ENCODE measurements at regions not wholly inside any gene's neighbourhood (a gene's known extent, or its start where the extent isn't known, plus 50 kb on each side); places are given as distances from the start of the nearest gene placed in this dataset.

DNA sequence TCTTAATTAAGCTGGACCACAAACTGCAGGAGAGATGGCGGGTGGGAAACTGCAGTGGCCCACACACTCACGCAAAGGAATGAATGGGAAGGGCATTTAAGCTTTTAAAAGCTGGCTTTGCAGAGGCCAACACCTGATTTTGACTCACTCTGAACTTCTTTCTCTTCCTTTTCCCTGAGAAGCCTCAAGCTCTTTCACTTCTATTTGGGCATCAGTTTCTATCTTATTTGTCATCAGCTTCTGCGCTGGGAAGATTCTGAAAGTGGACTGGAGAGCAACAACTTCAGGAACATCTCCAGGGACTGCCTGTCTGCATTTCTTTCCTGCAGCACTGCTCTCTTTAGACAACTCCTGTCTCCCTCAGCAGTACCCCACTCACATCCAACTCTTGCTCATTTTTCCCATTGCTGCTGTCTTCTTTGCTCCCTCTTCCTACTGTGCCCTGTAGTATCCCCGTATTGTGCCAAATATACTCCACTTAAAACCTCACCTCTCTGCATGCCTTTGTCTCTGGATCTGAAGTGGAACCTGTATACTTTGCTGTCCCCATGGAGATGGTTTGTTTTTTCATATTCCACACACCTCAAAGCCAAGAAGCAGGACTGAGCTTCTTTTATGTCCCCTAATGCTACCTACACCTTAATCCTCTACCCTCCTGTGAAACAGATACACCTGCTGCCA lies 143.3 kb upstream of the JUN start:
- DNase-seq (ENCODE audit: low spot score), result no peak

DNA sequence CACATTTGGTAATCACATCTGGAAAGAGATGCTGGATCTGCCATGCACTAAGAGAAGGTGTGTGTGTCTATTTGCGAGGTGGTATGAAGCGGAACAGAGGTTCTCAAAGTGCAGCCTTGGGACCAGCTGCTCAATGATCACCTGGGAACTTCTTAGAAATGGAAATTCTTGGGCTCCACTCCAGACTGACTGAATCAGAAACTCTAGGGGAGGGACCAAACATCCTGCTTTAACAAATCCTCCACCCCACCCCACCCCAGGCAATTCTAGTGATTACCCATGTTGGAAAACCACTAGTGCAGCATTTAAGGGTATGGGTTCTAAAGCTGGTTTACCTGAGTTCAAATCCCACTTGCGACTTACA lies 143.9 kb upstream of the JUN start:
- H3K27ac Mint-ChIP-seq (ENCODE audit: unreplicated experiment), result no peak overlapping the region

More for the DNA sequence above, 143.3 kb upstream of the JUN start:
- H3K27me3 Mint-ChIP-seq (ENCODE audit: unreplicated experiment), result peaks cover 2% of the 10 kb centered on the region
- TF ChIP-seq, protein P1, sequence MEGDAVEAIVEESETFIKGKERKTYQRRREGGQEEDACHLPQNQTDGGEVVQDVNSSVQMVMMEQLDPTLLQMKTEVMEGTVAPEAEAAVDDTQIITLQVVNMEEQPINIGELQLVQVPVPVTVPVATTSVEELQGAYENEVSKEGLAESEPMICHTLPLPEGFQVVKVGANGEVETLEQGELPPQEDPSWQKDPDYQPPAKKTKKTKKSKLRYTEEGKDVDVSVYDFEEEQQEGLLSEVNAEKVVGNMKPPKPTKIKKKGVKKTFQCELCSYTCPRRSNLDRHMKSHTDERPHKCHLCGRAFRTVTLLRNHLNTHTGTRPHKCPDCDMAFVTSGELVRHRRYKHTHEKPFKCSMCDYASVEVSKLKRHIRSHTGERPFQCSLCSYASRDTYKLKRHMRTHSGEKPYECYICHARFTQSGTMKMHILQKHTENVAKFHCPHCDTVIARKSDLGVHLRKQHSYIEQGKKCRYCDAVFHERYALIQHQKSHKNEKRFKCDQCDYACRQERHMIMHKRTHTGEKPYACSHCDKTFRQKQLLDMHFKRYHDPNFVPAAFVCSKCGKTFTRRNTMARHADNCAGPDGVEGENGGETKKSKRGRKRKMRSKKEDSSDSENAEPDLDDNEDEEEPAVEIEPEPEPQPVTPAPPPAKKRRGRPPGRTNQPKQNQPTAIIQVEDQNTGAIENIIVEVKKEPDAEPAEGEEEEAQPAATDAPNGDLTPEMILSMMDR (IDR thresholded peaks at IDR 0.05; ENCODE audit: unreplicated experiment), result no peak
- H3K36me3 Mint-ChIP-seq (ENCODE audit: low read depth, unreplicated experiment), result no peaks in the 10 kb centered on the region
- H3K9me3 Mint-ChIP-seq (ENCODE audit: unreplicated experiment), result no peaks in the 10 kb centered on the region
- H3K27ac Mint-ChIP-seq (ENCODE audit: unreplicated experiment), result no peak overlapping the region
- peaks cover 4% of the 10 kb centered on the region for H3K4me1 Mint-ChIP-seq (ENCODE audit: unreplicated experiment)
- no peak overlapping the region for H3K4me3 Mint-ChIP-seq (ENCODE audit: unreplicated experiment)

DNA sequence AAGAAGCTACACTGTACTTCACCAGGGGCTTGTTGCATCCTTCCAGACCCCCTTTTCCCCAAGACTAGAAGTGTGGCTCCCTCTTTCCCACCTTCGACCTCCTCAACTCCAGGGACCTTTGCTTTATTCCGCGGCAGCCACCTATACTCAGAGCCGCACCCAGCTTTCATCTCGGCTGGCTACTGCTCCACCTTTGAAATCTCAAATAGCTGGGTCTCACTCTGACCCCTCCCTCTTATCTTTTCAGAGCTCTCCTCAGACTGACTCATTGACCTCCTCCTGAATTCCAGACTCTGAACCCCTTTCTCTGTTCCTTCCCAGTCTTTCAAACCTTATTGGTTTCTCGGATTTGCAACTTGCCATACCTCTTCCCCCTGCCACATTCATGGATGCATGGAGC lies 144.7 kb upstream of the JUN start:
- no peak overlapping the region for H3K4me3 Mint-ChIP-seq (ENCODE audit: unreplicated experiment)
- TF ChIP-seq, protein P1 (IDR thresholded peaks at IDR 0.05; ENCODE audit: unreplicated experiment), result no peak
- DNase-seq (ENCODE audit: low spot score), result no peak
- peaks cover 13% of the 10 kb centered on the region for H3K4me1 Mint-ChIP-seq (ENCODE audit: unreplicated experiment)
- no peaks in the 10 kb centered on the region for H3K9me3 Mint-ChIP-seq (ENCODE audit: unreplicated experiment)
- peaks cover 2% of the 10 kb centered on the region for H3K27me3 Mint-ChIP-seq (ENCODE audit: unreplicated experiment)
- no peaks in the 10 kb centered on the region for H3K36me3 Mint-ChIP-seq (ENCODE audit: low read depth, unreplicated experiment)
- no peak overlapping the region for H3K27ac Mint-ChIP-seq (ENCODE audit: unreplicated experiment)

More for the DNA sequence above, 143.9 kb upstream of the JUN start:
- no peak for DNase-seq (ENCODE audit: low spot score)
- peaks cover 7% of the 10 kb centered on the region for H3K4me1 Mint-ChIP-seq (ENCODE audit: unreplicated experiment)
- H3K4me3 Mint-ChIP-seq (ENCODE audit: unreplicated experiment), result no peak overlapping the region
- H3K9me3 Mint-ChIP-seq (ENCODE audit: unreplicated experiment), result no peaks in the 10 kb centered on the region
- TF ChIP-seq, protein P1 (IDR thresholded peaks at IDR 0.05; ENCODE audit: unreplicated experiment), result no peak
- peaks cover 2% of the 10 kb centered on the region for H3K27me3 Mint-ChIP-seq (ENCODE audit: unreplicated experiment)
- H3K36me3 Mint-ChIP-seq (ENCODE audit: low read depth, unreplicated experiment), result no peaks in the 10 kb centered on the region

DNA sequence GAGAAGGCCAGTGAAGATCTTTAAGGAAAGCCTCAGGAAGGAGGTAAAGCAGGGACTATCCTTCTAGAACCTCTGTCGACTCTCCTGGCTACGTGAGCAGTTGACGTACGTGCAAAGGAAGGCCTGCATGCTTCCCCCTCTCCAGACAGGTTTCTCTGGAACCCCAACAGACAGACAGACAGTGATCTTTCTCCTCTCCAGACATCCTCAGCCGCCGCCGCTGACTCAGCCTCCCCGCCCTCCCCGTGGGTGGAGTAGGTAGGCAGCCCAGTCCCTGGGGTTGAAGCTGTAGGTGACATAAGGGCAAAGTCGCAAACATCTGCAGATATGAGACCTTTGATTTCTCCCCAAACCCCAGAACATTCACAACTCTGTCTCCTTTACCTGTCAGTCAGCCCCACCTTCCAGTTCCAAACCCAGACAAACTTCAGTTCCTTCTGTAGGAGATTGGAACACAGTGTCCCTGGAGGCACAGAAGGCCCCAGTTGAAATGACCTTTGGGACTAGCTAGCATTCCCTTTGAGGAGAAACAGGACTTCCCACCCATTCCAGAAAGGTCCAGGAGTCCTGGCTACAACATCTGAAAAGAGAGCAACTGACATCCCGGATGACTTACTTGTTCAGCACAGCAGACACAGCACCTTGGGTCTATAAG lies 146.0 kb upstream of the JUN start:
- TF ChIP-seq, protein P1 (IDR thresholded peaks at IDR 0.05; ENCODE audit: unreplicated experiment), result no peak
- DNase-seq (ENCODE audit: low spot score), result no peak
- H3K27ac Mint-ChIP-seq (ENCODE audit: unreplicated experiment), result no peak overlapping the region
- no peaks in the 10 kb centered on the region for H3K36me3 Mint-ChIP-seq (ENCODE audit: low read depth, unreplicated experiment)
- no peaks in the 10 kb centered on the region for H3K27me3 Mint-ChIP-seq (ENCODE audit: unreplicated experiment)
- H3K9me3 Mint-ChIP-seq (ENCODE audit: unreplicated experiment), result no peaks in the 10 kb centered on the region
- no peak overlapping the region for H3K4me3 Mint-ChIP-seq (ENCODE audit: unreplicated experiment)
- peaks cover 22% of the 10 kb centered on the region for H3K4me1 Mint-ChIP-seq (ENCODE audit: unreplicated experiment)

DNA sequence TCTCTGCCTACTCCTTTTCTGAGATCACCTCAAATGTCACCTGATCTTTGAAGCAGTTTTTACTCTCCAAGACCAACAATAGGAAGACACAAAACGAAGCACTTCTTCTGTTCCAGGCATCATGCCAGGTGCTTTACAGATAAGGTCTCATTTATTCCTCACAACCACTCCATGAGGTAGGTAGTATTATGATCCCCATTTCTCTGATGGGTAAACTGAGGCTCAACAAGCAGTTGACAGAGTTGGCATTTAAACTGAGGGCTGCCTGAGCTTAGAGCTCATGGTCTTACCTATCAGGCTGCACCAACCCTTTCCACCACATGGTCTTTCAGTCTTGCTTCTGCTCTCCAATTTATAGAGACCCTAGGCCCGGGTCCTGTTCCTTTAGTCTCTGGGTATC lies 147.2 kb upstream of the JUN start:
- Mint-ChIP-seq H3K9me3 (ENCODE audit: unreplicated experiment) (no peaks in the 10 kb centered on the region), H3K4me3 (ENCODE audit: unreplicated experiment) (no peak overlapping the region), H3K4me1 (ENCODE audit: unreplicated experiment) (peaks cover 31% of the 10 kb centered on the region), H3K27ac (ENCODE audit: unreplicated experiment) (no peak overlapping the region), H3K27me3 (ENCODE audit: unreplicated experiment) (no peaks in the 10 kb centered on the region), H3K36me3 (ENCODE audit: low read depth, unreplicated experiment) (no peaks in the 10 kb centered on the region)
- no peak for DNase-seq (ENCODE audit: low spot score)
- TF ChIP-seq, protein P1 (IDR thresholded peaks at IDR 0.05; ENCODE audit: unreplicated experiment), result no peak

All from endothelial cell (in vitro differentiated cells).